Loucy (cell line): ENCODE measurements at regions not wholly inside any gene's neighbourhood (a gene's known extent, or its start where the extent isn't known, plus 50 kb on each side); places are given as distances from the start of the nearest gene placed in this dataset.

Experiments
- EZH2phosphoT487 ChIP-seq: fragments of 200-600 bp; IDR thresholded peaks from 2 replicates; pipeline ENCODE4 v1.6.1; 2018; ENCODE audit warnings: antibody characterized with exemption, mild to moderate bottlenecking, moderate library complexity, borderline replicate concordance
- TF ChIP-seq, protein P1 (sequence below): fragments of 200-600 bp; sonication (generic); conservative IDR thresholded peaks from 2 replicates; pipeline ENCODE4 v1.5.1; 2014; ENCODE audit warnings: mild to moderate bottlenecking, antibody characterized with exemption, low read length

DNA sequence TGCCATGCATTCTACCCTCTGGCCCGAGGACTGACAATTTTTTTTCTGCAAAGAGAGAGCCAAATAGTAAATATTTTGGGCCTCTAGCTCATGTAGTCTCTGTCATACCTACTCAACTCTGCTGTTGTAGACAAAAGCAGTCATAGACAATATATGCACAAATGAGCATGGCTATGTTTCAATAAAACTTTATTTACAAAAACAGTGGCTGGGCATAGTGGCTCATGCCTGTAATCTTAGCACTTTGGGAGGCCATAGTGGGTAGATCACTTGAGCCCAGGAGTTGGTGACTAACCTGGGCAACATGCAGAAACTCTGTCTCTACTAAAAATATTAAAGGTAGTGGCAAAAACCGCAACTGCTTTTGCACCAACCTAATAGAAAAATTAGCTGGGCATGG, 153.7 kb upstream of the BTG1 start:
- TF ChIP-seq, protein P1, sequence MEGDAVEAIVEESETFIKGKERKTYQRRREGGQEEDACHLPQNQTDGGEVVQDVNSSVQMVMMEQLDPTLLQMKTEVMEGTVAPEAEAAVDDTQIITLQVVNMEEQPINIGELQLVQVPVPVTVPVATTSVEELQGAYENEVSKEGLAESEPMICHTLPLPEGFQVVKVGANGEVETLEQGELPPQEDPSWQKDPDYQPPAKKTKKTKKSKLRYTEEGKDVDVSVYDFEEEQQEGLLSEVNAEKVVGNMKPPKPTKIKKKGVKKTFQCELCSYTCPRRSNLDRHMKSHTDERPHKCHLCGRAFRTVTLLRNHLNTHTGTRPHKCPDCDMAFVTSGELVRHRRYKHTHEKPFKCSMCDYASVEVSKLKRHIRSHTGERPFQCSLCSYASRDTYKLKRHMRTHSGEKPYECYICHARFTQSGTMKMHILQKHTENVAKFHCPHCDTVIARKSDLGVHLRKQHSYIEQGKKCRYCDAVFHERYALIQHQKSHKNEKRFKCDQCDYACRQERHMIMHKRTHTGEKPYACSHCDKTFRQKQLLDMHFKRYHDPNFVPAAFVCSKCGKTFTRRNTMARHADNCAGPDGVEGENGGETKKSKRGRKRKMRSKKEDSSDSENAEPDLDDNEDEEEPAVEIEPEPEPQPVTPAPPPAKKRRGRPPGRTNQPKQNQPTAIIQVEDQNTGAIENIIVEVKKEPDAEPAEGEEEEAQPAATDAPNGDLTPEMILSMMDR: no peak
- TF ChIP-seq EZH2phosphoT487: no peak
